Activated CD4-positive, alpha-beta T cell treated with anti-CD3 and anti-CD28 coated beads for 36 hours (primary cell): ENCODE measurements at regions not wholly inside any gene's neighbourhood (a gene's known extent, or its start where the extent isn't known, plus 50 kb on each side); places are given as distances from the start of the nearest gene placed in this dataset.

Source experiments
- ATAC-seq: fragments of 200-7000 bp; cut with Tn5 transposase; one replicate; pipeline ENCODE4 v1.10.0; 2021; ENCODE audit warnings: mild to moderate bottlenecking, moderate library complexity
- CTCF ChIA-PET: fragments of 350-600 bp; sonication (Branson Sonifier 250); formaldehyde crosslinking; loops from one replicate; lab custom pipeline; 2021; ENCODE audit warnings: antibody characterized with exemption; lab: Charles Lee
- POLR2A ChIA-PET: fragments of 350-600 bp; sonication (Branson Sonifier 250); formaldehyde crosslinking; loops from one replicate; lab custom pipeline; 2021; ENCODE audit warnings: antibody characterized with exemption, inconsistent platforms; lab: Charles Lee
- DNase-seq: peaks from one replicate; pipeline ENCODE4 v3.0.0-alpha.2; 2020
- H3K27ac Mint-ChIP-seq: one replicate; pipeline ENCODE4 v1.8.0; 2021; ENCODE audit warnings: mixed read lengths
- H3K27me3 Mint-ChIP-seq: one replicate; pipeline ENCODE4 v1.8.0; 2021; ENCODE audit warnings: mixed read lengths
- H3K36me3 Mint-ChIP-seq: one replicate; pipeline ENCODE4 v1.8.0; 2021; ENCODE audit warnings: low read depth, mixed read lengths
- H3K4me1 Mint-ChIP-seq: one replicate; pipeline ENCODE4 v1.8.0; 2021; ENCODE audit warnings: mixed read lengths
- H3K4me3 Mint-ChIP-seq: one replicate; pipeline ENCODE4 v1.8.0; 2021; ENCODE audit warnings: mild to moderate bottlenecking, moderate library complexity, mixed read lengths
- H3K9me3 Mint-ChIP-seq: one replicate; pipeline ENCODE4 v1.8.0; 2021; ENCODE audit warnings: low read depth, mixed read lengths
- intact Hi-C, 2 experiments: fragments of 100-400 bp; cut with DNase I in 1 of 2; cut with micrococcal nuclease in 1 of 2; formaldehyde crosslinking; loops; one replicate each; pipeline versions ENCODE4 v1.14.2 to v1.15.1; 2022 to 2024; cut with DNase I, micrococcal nuclease

- ATAC-seq (no peak), DNase-seq (no peak)
- intact Hi-C loops: loop anchor here in 1 of 2 experiments (5.0 to 10.0 kb wide), 3 partner anchors 168 to 503 kb away; partner anchors contain the start of gene PPA2
- ChIA-PET POLR2A (no interaction called here), CTCF (interaction anchor here (0.6 kb wide), 1 partner anchor 62 kb away, joined by 3 read pairs; no protein-coding TSS in a partner anchor)
- Mint-ChIP-seq H3K4me1 (peaks cover 18% of the 10 kb centered on the region), H3K27ac (no peak overlapping the region), H3K27me3 (peaks cover 6% of the 10 kb centered on the region), H3K9me3 (no peaks in the 10 kb centered on the region), H3K4me3 (no peak overlapping the region), H3K36me3 (no peaks in the 10 kb centered on the region)
Observed at GRCh38 chr4:104969394-104970082, 177.1 kb upstream of the TET2 start.

- Mint-ChIP-seq H3K4me1 (peaks cover 8% of the 10 kb centered on the region), H3K27me3 (peaks cover 6% of the 10 kb centered on the region), H3K4me3 (no peak overlapping the region), H3K27ac (no peak overlapping the region), H3K36me3 (no peaks in the 10 kb centered on the region), H3K9me3 (no peaks in the 10 kb centered on the region)
- ATAC-seq (no peak), DNase-seq (no peak)
- ChIA-PET POLR2A (no interaction called here), CTCF (no interaction called here)
- intact Hi-C loops: no loop called here
Observed at GRCh38 chr4:104971462-104971861, 175.2 kb upstream of the TET2 start.

GRCh38 chr4:104973708-104974107 is 173.0 kb upstream of the TET2 start:
- no peaks in the 10 kb centered on the region for H3K4me1 Mint-ChIP-seq
- peaks cover 5% of the 10 kb centered on the region for H3K27me3 Mint-ChIP-seq
- H3K36me3 Mint-ChIP-seq: no peaks in the 10 kb centered on the region
- H3K27ac Mint-ChIP-seq: no peak overlapping the region
- no peaks in the 10 kb centered on the region for H3K9me3 Mint-ChIP-seq
- no peak for ATAC-seq
- no peak overlapping the region for H3K4me3 Mint-ChIP-seq
- CTCF ChIA-PET: no interaction called here
- POLR2A ChIA-PET: no interaction called here
- intact Hi-C loops: no loop called here
- no peak for DNase-seq

GRCh38 chr4:104975617-104976016 is 171.1 kb upstream of the TET2 start:
- no peak for DNase-seq
- ChIA-PET POLR2A (no interaction called here), CTCF (interaction anchor here (0.6 to 1.4 kb wide), 3 partner anchors 9 to 1406 kb away, joined by 3 to 4 read pairs (median 3); no protein-coding TSS in a partner anchor)
- H3K4me3 Mint-ChIP-seq: no peak overlapping the region
- no peaks in the 10 kb centered on the region for H3K36me3 Mint-ChIP-seq
- ATAC-seq: no peak
- peaks cover 5% of the 10 kb centered on the region for H3K27me3 Mint-ChIP-seq
- H3K4me1 Mint-ChIP-seq: no peaks in the 10 kb centered on the region
- peaks cover 8% of the 10 kb centered on the region for H3K9me3 Mint-ChIP-seq
- intact Hi-C loops: no loop called here
- no peak overlapping the region for H3K27ac Mint-ChIP-seq

GRCh38 chr4:104976262-104976661 is 170.4 kb upstream of the TET2 start:
- DNase-seq (no peak), ATAC-seq (no peak)
- no peak overlapping the region for H3K4me3 Mint-ChIP-seq
- CTCF ChIA-PET: interaction anchor here (0.7 to 1.4 kb wide), 2 partner anchors 10 to 43 kb away, joined by 3 to 4 read pairs; no protein-coding TSS in a partner anchor
- no peaks in the 10 kb centered on the region for H3K36me3 Mint-ChIP-seq
- H3K4me1 Mint-ChIP-seq: no peaks in the 10 kb centered on the region
- intact Hi-C loops: no loop called here
- no peak overlapping the region for H3K27ac Mint-ChIP-seq
- POLR2A ChIA-PET: no interaction called here
- peaks cover 8% of the 10 kb centered on the region for H3K9me3 Mint-ChIP-seq
- peaks cover 3% of the 10 kb centered on the region for H3K27me3 Mint-ChIP-seq

- H3K27me3 Mint-ChIP-seq: peaks cover 5% of the 10 kb centered on the region
- no peak overlapping the region for H3K27ac Mint-ChIP-seq
- ChIA-PET POLR2A (no interaction called here), CTCF (interaction anchor here (0.5 kb wide), 1 partner anchor 24 kb away, joined by 3 read pairs; no protein-coding TSS in a partner anchor)
- ATAC-seq (no peak), DNase-seq (no peak)
- H3K9me3 Mint-ChIP-seq: peaks cover 8% of the 10 kb centered on the region
- intact Hi-C loops: no loop called here
- H3K4me3 Mint-ChIP-seq: no peak overlapping the region
- H3K36me3 Mint-ChIP-seq: no peaks in the 10 kb centered on the region
- H3K4me1 Mint-ChIP-seq: peaks cover 4% of the 10 kb centered on the region
Observed at GRCh38 chr4:104979083-104979760, 167.5 kb upstream of the TET2 start.

- no peak overlapping the region for H3K4me3 Mint-ChIP-seq
- intact Hi-C loops: no loop called here
- CTCF ChIA-PET: no interaction called here
Observed at GRCh38 chr4:104983615-104984179, 163.0 kb upstream of the TET2 start.

GRCh38 chr4:104986306-104986705 is 160.4 kb upstream of the TET2 start:
- Mint-ChIP-seq H3K4me3 (no peak overlapping the region), H3K27me3 (peaks cover 7% of the 10 kb centered on the region), H3K36me3 (no peaks in the 10 kb centered on the region), H3K27ac (no peak overlapping the region), H3K4me1 (peaks cover 4% of the 10 kb centered on the region), H3K9me3 (no peaks in the 10 kb centered on the region)
- intact Hi-C loops: no loop called here
- ATAC-seq: no peak
- ChIA-PET POLR2A (no interaction called here), CTCF (no interaction called here)
- DNase-seq: no peak

More at GRCh38 chr4:104983615-104984179, 163.0 kb upstream of the TET2 start:
- DNase-seq (no peak), ATAC-seq (no peak)
- Mint-ChIP-seq H3K27ac (no peak overlapping the region), H3K4me1 (peaks cover 4% of the 10 kb centered on the region), H3K27me3 (peaks cover 5% of the 10 kb centered on the region), H3K36me3 (no peaks in the 10 kb centered on the region), H3K9me3 (peaks cover 8% of the 10 kb centered on the region)
- POLR2A ChIA-PET: no interaction called here

GRCh38 chr4:104989371-104989770 is 157.3 kb upstream of the TET2 start:
- Mint-ChIP-seq H3K4me1 (no peaks in the 10 kb centered on the region), H3K36me3 (no peaks in the 10 kb centered on the region), H3K9me3 (no peaks in the 10 kb centered on the region), H3K27ac (no peak overlapping the region), H3K27me3 (peaks cover 3% of the 10 kb centered on the region), H3K4me3 (no peak overlapping the region)
- intact Hi-C loops: no loop called here
- DNase-seq: no peak
- CTCF ChIA-PET: no interaction called here
- no peak for ATAC-seq
- POLR2A ChIA-PET: no interaction called here

GRCh38 chr4:105002278-105002677 is 144.4 kb upstream of the TET2 start:
- no peak for ATAC-seq
- intact Hi-C loops: no loop called here
- H3K27ac Mint-ChIP-seq: no peak overlapping the region
- H3K4me3 Mint-ChIP-seq: no peak overlapping the region
- H3K4me1 Mint-ChIP-seq: no peaks in the 10 kb centered on the region
- POLR2A ChIA-PET: no interaction called here
- CTCF ChIA-PET: no interaction called here
- peaks cover 5% of the 10 kb centered on the region for H3K27me3 Mint-ChIP-seq
- no peak for DNase-seq
- H3K36me3 Mint-ChIP-seq: no peaks in the 10 kb centered on the region
- H3K9me3 Mint-ChIP-seq: no peaks in the 10 kb centered on the region

- intact Hi-C loops: no loop called here
- ATAC-seq (no peak), DNase-seq (no peak)
- peaks cover 5% of the 10 kb centered on the region for H3K9me3 Mint-ChIP-seq
- H3K27ac Mint-ChIP-seq: no peak overlapping the region
- H3K4me1 Mint-ChIP-seq: no peaks in the 10 kb centered on the region
- CTCF ChIA-PET: interaction anchor here (0.6 kb wide), 1 partner anchor 151 kb away, joined by 3 read pairs; no protein-coding TSS in a partner anchor
- POLR2A ChIA-PET: no interaction called here
- H3K36me3 Mint-ChIP-seq: no peaks in the 10 kb centered on the region
- no peak overlapping the region for H3K4me3 Mint-ChIP-seq
- H3K27me3 Mint-ChIP-seq: peaks cover 14% of the 10 kb centered on the region
Observed at GRCh38 chr4:105014234-105014633, 132.4 kb upstream of the TET2 start.
